ENCODE measurements at regions not wholly inside any gene's neighbourhood (a gene's known extent, or its start where the extent isn't known, plus 50 kb on each side); places are given as distances from the start of the nearest gene placed in this dataset.
"Not testable (repeated sequence)": the region's sequence is repeated elsewhere in the genome, so short reads cannot be mapped to it uniquely, and the experiment has no call there.

- DNase-seq (ENCODE audit: low spot score in 2 of 2) (no peak), FAIRE-seq (no peak)
Observed at GRCh38 chr13:65275838-65276630, 1954.1 kb downstream of the PCDH9 start.

GRCh38 chr13:65275108-65275507 is 1955.0 kb downstream of the PCDH9 start:
- FAIRE-seq (no peak), DNase-seq (ENCODE audit: low spot score in 2 of 2) (no peak)

GRCh38 chr13:65273811-65274420 is 1956.2 kb downstream of the PCDH9 start:
- not testable (repeated sequence) for FAIRE-seq; DNase-seq (ENCODE audit: low spot score in 2 of 2)

- FAIRE-seq (no peak), DNase-seq (ENCODE audit: low spot score in 2 of 2) (no peak)
Observed at GRCh38 chr13:65268009-65268408, 1962.1 kb downstream of the PCDH9 start.

GRCh38 chr13:65265988-65266387 is 1964.1 kb downstream of the PCDH9 start:
- DNase-seq (ENCODE audit: low spot score in 2 of 2), result no peak
- no peak for FAIRE-seq

GRCh38 chr13:65264066-65264465 is 1966.1 kb downstream of the PCDH9 start:
- no peak for FAIRE-seq

GRCh38 chr13:65260946-65261891 is 1968.9 kb downstream of the PCDH9 start:
- FAIRE-seq (no peak), DNase-seq (ENCODE audit: low spot score in 2 of 2) (no peak)

More at GRCh38 chr13:65264066-65264465, 1966.1 kb downstream of the PCDH9 start:
- no peak for DNase-seq (ENCODE audit: low spot score in 2 of 2)

- DNase-seq (ENCODE audit: low spot score in 2 of 2) (no peak), FAIRE-seq (no peak)
Observed at GRCh38 chr13:65240773-65241172, 1989.4 kb downstream of the PCDH9 start.

GRCh38 chr13:65236841-65237418 is 1993.2 kb downstream of the PCDH9 start:
- no peak for FAIRE-seq
- no peak for DNase-seq (ENCODE audit: low spot score in 2 of 2)

GRCh38 chr13:65217471-65217995 is 2012.6 kb downstream of the PCDH9 start:
- DNase-seq (ENCODE audit: low spot score in 2 of 2) (no peak), FAIRE-seq (no peak)

- FAIRE-seq; DNase-seq (ENCODE audit: low spot score in 2 of 2): not testable (repeated sequence)
Observed at GRCh38 chr13:65202845-65203244, 2027.3 kb downstream of the PCDH9 start.

GRCh38 chr13:65188721-65189120 is 2041.4 kb downstream of the PCDH9 start:
- FAIRE-seq, result no peak
- no peak for DNase-seq (ENCODE audit: low spot score in 2 of 2)

- FAIRE-seq, result no peak
- DNase-seq (ENCODE audit: low spot score in 2 of 2), result no peak
Observed at GRCh38 chr13:65168026-65168425, 2062.1 kb downstream of the PCDH9 start.

- no peak for FAIRE-seq
- DNase-seq (ENCODE audit: low spot score in 2 of 2), result no peak
Observed at GRCh38 chr13:65166675-65167074, 2063.5 kb downstream of the PCDH9 start.

- FAIRE-seq (no peak), DNase-seq (ENCODE audit: low spot score in 2 of 2) (no peak)
Observed at GRCh38 chr13:65159803-65160202, 2070.3 kb downstream of the PCDH9 start.

GRCh38 chr13:65155861-65156260 is 2074.3 kb downstream of the PCDH9 start:
- no peak for FAIRE-seq
- no peak for DNase-seq (ENCODE audit: low spot score in 2 of 2)

GRCh38 chr13:65154661-65155447 is 2075.3 kb downstream of the PCDH9 start:
- FAIRE-seq (no peak), DNase-seq (ENCODE audit: low spot score in 2 of 2) (no peak)

- DNase-seq (ENCODE audit: low spot score in 2 of 2) (no peak), FAIRE-seq (no peak)
Observed at GRCh38 chr13:65149687-65150086, 2080.4 kb downstream of the PCDH9 start.

- FAIRE-seq (no peak), DNase-seq (ENCODE audit: low spot score in 2 of 2) (no peak)
Observed at GRCh38 chr13:65143920-65144319, 2086.2 kb downstream of the PCDH9 start.

Data from frontal cortex (tissue), 3 donors.